NCI-H526 (cell line): ENCODE measurements at regions not wholly inside any gene's neighbourhood (a gene's known extent, or its start where the extent isn't known, plus 50 kb on each side); places are given as distances from the start of the nearest gene placed in this dataset.

Experiments
- DNase-seq, 2 experiments: peaks; one replicate each; lab custom pipeline; 2025; lab: John Stamatoyannopoulos, UW

GRCh38 chr15:39347453-39347852 is 233.4 kb upstream of the THBS1 start:
- no peak for DNase-seq

- no peak for DNase-seq
Observed at GRCh38 chr15:39350785-39351184, 230.1 kb upstream of the THBS1 start.

GRCh38 chr15:39354189-39354588 is 226.7 kb upstream of the THBS1 start:
- DNase-seq = no peak

GRCh38 chr15:39357480-39358268 is 223.2 kb upstream of the THBS1 start:
- DNase-seq = no peak

- DNase-seq = no peak
Observed at GRCh38 chr15:39358441-39359041, 222.3 kb upstream of the THBS1 start.

GRCh38 chr15:39359771-39360170 is 221.1 kb upstream of the THBS1 start:
- no peak for DNase-seq

GRCh38 chr15:39360452-39360851 is 220.4 kb upstream of the THBS1 start:
- no peak for DNase-seq

GRCh38 chr15:39361497-39361896 is 219.4 kb upstream of the THBS1 start:
- no peak for DNase-seq

- DNase-seq = no peak
Observed at GRCh38 chr15:39362821-39363561, 217.9 kb upstream of the THBS1 start.

GRCh38 chr15:39363761-39364586 is 216.9 kb upstream of the THBS1 start:
- no peak for DNase-seq

- DNase-seq = no peak
Observed at GRCh38 chr15:39364721-39365120, 216.2 kb upstream of the THBS1 start.

- DNase-seq = no peak
Observed at GRCh38 chr15:39365161-39365560, 215.7 kb upstream of the THBS1 start.

GRCh38 chr15:39365873-39366272 is 215.0 kb upstream of the THBS1 start:
- DNase-seq = no peak

GRCh38 chr15:39367596-39367995 is 213.3 kb upstream of the THBS1 start:
- no peak for DNase-seq

GRCh38 chr15:39369768-39370167 is 211.1 kb upstream of the THBS1 start:
- no peak for DNase-seq

GRCh38 chr15:39376371-39376909 is 204.4 kb upstream of the THBS1 start:
- DNase-seq = no peak

GRCh38 chr15:39381517-39381916 is 199.4 kb upstream of the THBS1 start:
- DNase-seq = peak; percentile 34 to 70

GRCh38 chr15:39388118-39388517 is 192.8 kb upstream of the THBS1 start:
- no peak for DNase-seq

GRCh38 chr15:39391230-39391629 is 189.6 kb upstream of the THBS1 start:
- DNase-seq = no peak

GRCh38 chr15:39392469-39393047 is 188.3 kb upstream of the THBS1 start:
- no peak for DNase-seq

- DNase-seq = no peak
Observed at GRCh38 chr15:39393575-39394335, 187.1 kb upstream of the THBS1 start.
